ENCODE measurements at regions not wholly inside any gene's neighbourhood (a gene's known extent, or its start where the extent isn't known, plus 50 kb on each side); places are given as distances from the start of the nearest gene placed in this dataset.
"Not testable (repeated sequence)": the region's sequence is repeated elsewhere in the genome, so short reads cannot be mapped to it uniquely, and the experiment has no call there.

- no peak for DNase-seq (ENCODE audit: low spot score)
Measured at GRCh38 chr4:178970433-178971140, 1528.3 kb upstream of the AGA start.

GRCh38 chr4:178976861-178977260 is 1534.6 kb upstream of the AGA start:
- DNase-seq (ENCODE audit: low spot score) = no peak

GRCh38 chr4:178993306-178993705 is 1551.1 kb upstream of the AGA start:
- DNase-seq (ENCODE audit: low spot score) = no peak

GRCh38 chr4:179001918-179002317 is 1559.7 kb upstream of the AGA start:
- DNase-seq (ENCODE audit: low spot score) = no peak

GRCh38 chr4:179007755-179008154 is 1565.5 kb upstream of the AGA start:
- no peak for DNase-seq (ENCODE audit: low spot score)

GRCh38 chr4:179017581-179017980 is 1575.3 kb upstream of the AGA start:
- no peak for DNase-seq (ENCODE audit: low spot score)

- DNase-seq (ENCODE audit: low spot score) = no peak
Measured at GRCh38 chr4:179027569-179027968, 1585.3 kb upstream of the AGA start.

- no peak for DNase-seq (ENCODE audit: low spot score)
Measured at GRCh38 chr4:179028321-179028720, 1586.1 kb upstream of the AGA start.

- no peak for DNase-seq (ENCODE audit: low spot score)
Measured at GRCh38 chr4:179029683-179030082, 1587.4 kb upstream of the AGA start.

- no peak for DNase-seq (ENCODE audit: low spot score)
Measured at GRCh38 chr4:179040259-179040658, 1598.0 kb upstream of the AGA start.

GRCh38 chr4:179048839-179049453 is 1606.7 kb upstream of the AGA start:
- no peak for DNase-seq (ENCODE audit: low spot score)

GRCh38 chr4:179051206-179051605 is 1609.0 kb upstream of the AGA start:
- DNase-seq (ENCODE audit: low spot score) = no peak

GRCh38 chr4:179059396-179059795 is 1617.2 kb upstream of the AGA start:
- DNase-seq (ENCODE audit: low spot score) = no peak

GRCh38 chr4:179066254-179066653 is 1624.0 kb upstream of the AGA start:
- DNase-seq (ENCODE audit: low spot score) = not testable (repeated sequence)

GRCh38 chr4:179071131-179071530 is 1628.9 kb upstream of the AGA start:
- DNase-seq (ENCODE audit: low spot score) = no peak

GRCh38 chr4:179076865-179077264 is 1634.6 kb upstream of the AGA start:
- DNase-seq (ENCODE audit: low spot score) = no peak

- DNase-seq (ENCODE audit: low spot score) = no peak
Measured at GRCh38 chr4:179095585-179096221, 1653.5 kb upstream of the AGA start.

- DNase-seq (ENCODE audit: low spot score) = no peak
Measured at GRCh38 chr4:179097741-179098140, 1655.5 kb upstream of the AGA start.

GRCh38 chr4:179110356-179110755 is 1668.1 kb upstream of the AGA start:
- no peak for DNase-seq (ENCODE audit: low spot score)

- DNase-seq (ENCODE audit: low spot score) = no peak
Measured at GRCh38 chr4:179110816-179111215, 1668.6 kb upstream of the AGA start.

- DNase-seq (ENCODE audit: low spot score) = no peak
Measured at GRCh38 chr4:179112441-179113170, 1670.4 kb upstream of the AGA start.

- no peak for DNase-seq (ENCODE audit: low spot score)
Measured at GRCh38 chr4:179114615-179115014, 1672.4 kb upstream of the AGA start.

- no peak for DNase-seq (ENCODE audit: low spot score)
Measured at GRCh38 chr4:179116011-179116410, 1673.8 kb upstream of the AGA start.

Measured in left forelimb (tissue), 1 donor.